Endothelial cell (in vitro differentiated cells): ENCODE measurements at regions not wholly inside any gene's neighbourhood (a gene's known extent, or its start where the extent isn't known, plus 50 kb on each side); places are given as distances from the start of the nearest gene placed in this dataset.

Source experiments
- DNase-seq: peaks from one replicate; pipeline ENCODE4 v3.0.0; 2021; ENCODE audit warnings: low spot score
- H3K27ac Mint-ChIP-seq: one replicate; pipeline ENCODE4 v1.8.0; 2021; ENCODE audit warnings: mixed read lengths, inconsistent platforms; ENCODE audit not compliant: unreplicated experiment
- H3K27me3 Mint-ChIP-seq: one replicate; pipeline ENCODE4 v1.8.0; 2021; ENCODE audit warnings: mild to moderate bottlenecking, moderate library complexity, mixed read lengths, inconsistent platforms; ENCODE audit not compliant: unreplicated experiment
- H3K36me3 Mint-ChIP-seq: one replicate; pipeline ENCODE4 v1.8.0; 2021; ENCODE audit warnings: mild to moderate bottlenecking, low read depth, mixed read lengths, inconsistent platforms; ENCODE audit not compliant: unreplicated experiment
- H3K4me1 Mint-ChIP-seq: one replicate; pipeline ENCODE4 v1.8.0; 2021; ENCODE audit warnings: mild to moderate bottlenecking, mixed read lengths, inconsistent platforms; ENCODE audit not compliant: unreplicated experiment
- H3K4me3 Mint-ChIP-seq: one replicate; pipeline ENCODE4 v1.8.0; 2021; ENCODE audit warnings: mild to moderate bottlenecking, mixed read lengths, inconsistent platforms; ENCODE audit not compliant: unreplicated experiment
- H3K9me3 Mint-ChIP-seq: one replicate; pipeline ENCODE4 v1.8.0; 2021; ENCODE audit warnings: mixed read lengths, inconsistent platforms; ENCODE audit not compliant: unreplicated experiment
- CTCF ChIP-seq: fragments of 200-600 bp; sonication (generic); IDR thresholded peaks from one replicate; pipeline ENCODE4 v1.5.0; 2021; ENCODE audit warnings: antibody characterized with exemption; ENCODE audit not compliant: unreplicated experiment

- H3K27ac Mint-ChIP-seq, result no peak overlapping the region
- H3K4me1 Mint-ChIP-seq, result no peaks in the 10 kb centered on the region
- no peaks in the 10 kb centered on the region for H3K27me3 Mint-ChIP-seq
- DNase-seq, result no peak
- H3K9me3 Mint-ChIP-seq, result no peaks in the 10 kb centered on the region
- H3K4me3 Mint-ChIP-seq, result no peak overlapping the region
- no peak for TF ChIP-seq CTCF
- H3K36me3 Mint-ChIP-seq, result no peaks in the 10 kb centered on the region
These were observed 1120.6 kb downstream of the SORCS1 start for GRCh38 chr10:106043863-106044262.

- no peaks in the 10 kb centered on the region for H3K9me3 Mint-ChIP-seq
- TF ChIP-seq CTCF, result no peak
- H3K4me1 Mint-ChIP-seq, result no peaks in the 10 kb centered on the region
- no peak overlapping the region for H3K4me3 Mint-ChIP-seq
- no peak for DNase-seq
- H3K36me3 Mint-ChIP-seq, result no peaks in the 10 kb centered on the region
- no peak overlapping the region for H3K27ac Mint-ChIP-seq
- H3K27me3 Mint-ChIP-seq, result no peaks in the 10 kb centered on the region
These were observed 1126.3 kb downstream of the SORCS1 start for GRCh38 chr10:106038246-106038645.

- H3K27me3 Mint-ChIP-seq, result no peaks in the 10 kb centered on the region
- no peak for DNase-seq
- H3K27ac Mint-ChIP-seq, result no peak overlapping the region
- no peaks in the 10 kb centered on the region for H3K4me1 Mint-ChIP-seq
- H3K9me3 Mint-ChIP-seq, result no peaks in the 10 kb centered on the region
- no peaks in the 10 kb centered on the region for H3K36me3 Mint-ChIP-seq
- no peak overlapping the region for H3K4me3 Mint-ChIP-seq
- no peak for TF ChIP-seq CTCF
These were observed 1131.4 kb downstream of the SORCS1 start for GRCh38 chr10:106033065-106033464.

- TF ChIP-seq CTCF, result no peak
- Mint-ChIP-seq H3K4me1 (no peaks in the 10 kb centered on the region), H3K27me3 (no peaks in the 10 kb centered on the region), H3K36me3 (no peaks in the 10 kb centered on the region), H3K4me3 (no peak overlapping the region), H3K27ac (no peak overlapping the region), H3K9me3 (no peaks in the 10 kb centered on the region)
- DNase-seq, result no peak
These were observed 1132.0 kb downstream of the SORCS1 start for GRCh38 chr10:106032450-106033002.

GRCh38 chr10:106027240-106027639, 1137.3 kb downstream of the SORCS1 start:
- H3K36me3 Mint-ChIP-seq, result no peaks in the 10 kb centered on the region
- TF ChIP-seq CTCF, result no peak
- H3K4me1 Mint-ChIP-seq, result no peaks in the 10 kb centered on the region
- H3K27me3 Mint-ChIP-seq, result no peaks in the 10 kb centered on the region
- no peaks in the 10 kb centered on the region for H3K9me3 Mint-ChIP-seq
- H3K4me3 Mint-ChIP-seq, result no peak overlapping the region
- H3K27ac Mint-ChIP-seq, result no peak overlapping the region
- DNase-seq, result no peak
